GM18907 (cell line): ENCODE measurements at regions not wholly inside any gene's neighbourhood (a gene's known extent, or its start where the extent isn't known, plus 50 kb on each side); places are given as distances from the start of the nearest gene placed in this dataset.
"Not testable (repeated sequence)": the region's sequence is repeated elsewhere in the genome, so short reads cannot be mapped to it uniquely, and the experiment has no call there.

Experiments
- ATAC-seq: cut with Tn5 transposase; IDR thresholded peaks from one replicate; pipeline ENCODE4 v1.9.1; 2021; ENCODE audit warnings: mild to moderate bottlenecking, moderate library complexity; ENCODE audit not compliant: unreplicated experiment

- ATAC-seq: no peak
Observed at GRCh38 chr18:29779096-29779495, 1263.4 kb downstream of the DSC3 start.

- no peak for ATAC-seq
Observed at GRCh38 chr18:29753379-29753778, 1289.2 kb downstream of the DSC3 start.

DNA sequence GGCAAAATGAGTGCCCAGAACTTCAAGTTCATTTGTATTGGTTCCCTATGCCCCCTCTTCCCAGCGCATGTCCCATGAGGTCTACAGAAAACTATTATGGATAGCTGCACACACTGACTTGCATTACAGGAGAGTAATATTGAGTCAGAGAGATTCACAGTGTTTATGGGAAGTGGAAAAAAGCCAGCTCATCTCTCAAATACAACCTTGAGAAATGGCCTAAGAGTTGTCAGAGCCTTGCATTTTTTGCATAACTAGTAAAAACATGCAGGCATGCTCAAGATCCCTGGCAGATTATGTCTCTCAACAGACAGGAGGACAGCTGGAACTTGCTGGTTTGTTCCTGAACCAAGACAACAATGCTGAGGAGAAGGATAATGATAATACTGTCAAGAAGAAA, 1292.8 kb downstream of the DSC3 start:
- no peak for ATAC-seq

GRCh38 chr18:29741461-29741860, 1301.1 kb downstream of the DSC3 start:
- no peak for ATAC-seq

DNA sequence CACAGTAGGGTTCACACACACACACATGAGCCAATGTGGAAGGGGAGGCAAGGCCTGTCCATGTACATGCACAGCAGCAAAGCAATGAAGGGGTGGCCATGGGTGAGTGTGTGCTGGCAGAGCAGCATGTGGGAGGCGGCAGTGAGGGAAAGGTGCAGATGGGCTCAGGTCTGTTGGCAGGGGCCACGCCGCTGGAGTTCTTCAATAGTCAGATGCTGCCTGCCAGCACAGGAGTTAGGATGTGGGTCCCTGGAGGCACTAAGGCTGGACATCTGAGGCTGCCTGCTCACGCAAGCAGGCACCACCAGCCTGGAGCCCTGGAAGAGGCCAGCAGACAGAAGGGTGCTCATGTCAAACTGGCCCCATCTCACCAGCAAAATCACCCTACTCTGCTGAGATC, 1304.9 kb downstream of the DSC3 start:
- no peak for ATAC-seq

DNA sequence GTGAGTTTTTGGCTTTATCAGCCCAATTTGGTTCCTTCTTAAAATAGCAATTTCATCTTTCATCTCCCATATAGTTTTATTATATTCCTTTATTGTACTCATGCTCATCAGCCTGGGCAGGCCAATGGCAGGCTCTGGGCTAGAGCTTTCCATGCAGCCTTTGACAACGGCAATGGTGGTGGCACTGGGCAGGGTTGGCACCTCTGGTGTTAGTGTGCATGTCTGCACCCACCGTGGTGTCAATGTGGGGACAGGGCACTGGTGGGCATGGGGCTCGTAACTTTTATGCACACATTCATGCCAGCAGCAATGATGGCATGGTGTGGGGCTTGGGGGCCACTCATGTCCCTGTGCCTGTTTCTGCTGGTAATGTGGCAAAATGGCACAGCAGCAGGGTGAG, 1305.4 kb downstream of the DSC3 start:
- ATAC-seq: no peak

GRCh38 chr18:29730073-29730472, 1312.5 kb downstream of the DSC3 start:
- ATAC-seq: no peak

DNA sequence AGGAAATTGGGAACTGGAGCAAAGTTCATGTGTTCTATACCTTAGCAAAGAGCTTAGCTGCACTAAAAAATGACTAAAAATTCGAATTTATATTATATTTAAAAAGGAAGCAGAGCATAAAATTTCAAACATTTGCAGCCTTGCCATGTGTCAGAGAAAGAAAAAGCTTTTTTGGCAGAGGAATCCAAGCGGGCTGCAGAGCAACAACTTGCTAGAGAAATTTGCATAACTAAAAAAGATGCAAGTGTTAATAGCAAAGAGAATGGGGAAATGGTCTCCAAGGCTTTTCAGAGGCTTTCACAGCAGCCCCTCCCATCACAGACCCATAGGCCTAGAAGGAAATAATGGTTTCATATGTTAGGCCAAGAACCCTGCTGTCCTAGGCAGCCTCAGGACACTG, 1315.9 kb downstream of the DSC3 start:
- ATAC-seq: no peak

GRCh38 chr18:29723486-29723885, 1319.1 kb downstream of the DSC3 start:
- not testable (repeated sequence) for ATAC-seq

GRCh38 chr18:29715960-29716359, 1326.6 kb downstream of the DSC3 start:
- ATAC-seq: not testable (repeated sequence)

GRCh38 chr18:29712785-29713184, 1329.8 kb downstream of the DSC3 start:
- ATAC-seq: no peak

GRCh38 chr18:29711932-29712331, 1330.6 kb downstream of the DSC3 start:
- ATAC-seq: no peak

GRCh38 chr18:29693334-29693733, 1349.2 kb downstream of the DSC3 start:
- ATAC-seq: no peak

DNA sequence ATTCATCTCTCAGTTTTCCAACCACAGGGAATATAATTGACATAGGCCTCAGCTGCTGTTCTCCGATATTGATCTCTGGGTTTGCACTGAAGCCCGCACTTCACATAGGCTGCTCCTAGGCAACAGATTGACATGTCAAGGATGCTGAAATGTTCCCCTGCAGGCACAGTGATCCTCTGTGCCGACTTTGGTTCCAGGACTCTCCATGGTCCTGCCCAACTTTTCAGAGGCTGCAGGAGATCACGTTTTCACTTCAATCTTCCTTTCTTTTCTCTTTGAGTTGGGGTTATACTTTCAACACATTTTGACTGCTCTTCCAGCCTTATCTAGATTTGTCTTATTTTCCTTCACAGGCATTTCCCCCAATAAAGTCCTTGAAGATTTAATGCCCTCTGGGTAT, 1361.0 kb downstream of the DSC3 start:
- no peak for ATAC-seq

GRCh38 chr18:29664278-29665036, 1378.1 kb downstream of the DSC3 start:
- ATAC-seq: no peak

- no peak for ATAC-seq
Observed at GRCh38 chr18:29661924-29662323, 1380.6 kb downstream of the DSC3 start.

GRCh38 chr18:29660777-29661176, 1381.8 kb downstream of the DSC3 start:
- ATAC-seq: no peak

DNA sequence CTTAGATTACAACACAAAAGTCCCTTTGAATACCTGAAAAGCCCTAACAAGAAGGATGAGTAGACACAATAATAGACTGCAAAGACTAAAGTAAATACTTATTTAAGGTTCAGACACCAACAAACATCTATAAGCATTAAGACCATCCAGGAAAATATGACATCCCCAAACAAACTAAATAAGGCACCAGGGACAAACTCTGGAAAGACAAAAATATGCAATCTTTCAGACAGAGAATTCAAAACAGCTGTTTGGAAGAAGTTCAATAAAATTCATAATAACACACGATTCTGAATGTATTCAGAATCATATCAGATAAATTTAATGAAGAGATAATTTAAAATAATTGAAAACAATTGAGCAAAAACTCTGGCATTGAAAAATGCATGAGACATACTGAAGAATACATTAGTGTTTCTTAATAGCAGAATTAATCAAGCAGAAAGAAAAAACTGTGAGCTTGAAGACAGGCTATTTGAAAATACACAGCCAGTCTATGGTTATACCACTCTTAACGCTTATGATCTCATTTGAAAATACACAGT, 1388.8 kb downstream of the DSC3 start:
- no peak for ATAC-seq

GRCh38 chr18:29652797-29653196, 1389.7 kb downstream of the DSC3 start:
- ATAC-seq: no peak

DNA sequence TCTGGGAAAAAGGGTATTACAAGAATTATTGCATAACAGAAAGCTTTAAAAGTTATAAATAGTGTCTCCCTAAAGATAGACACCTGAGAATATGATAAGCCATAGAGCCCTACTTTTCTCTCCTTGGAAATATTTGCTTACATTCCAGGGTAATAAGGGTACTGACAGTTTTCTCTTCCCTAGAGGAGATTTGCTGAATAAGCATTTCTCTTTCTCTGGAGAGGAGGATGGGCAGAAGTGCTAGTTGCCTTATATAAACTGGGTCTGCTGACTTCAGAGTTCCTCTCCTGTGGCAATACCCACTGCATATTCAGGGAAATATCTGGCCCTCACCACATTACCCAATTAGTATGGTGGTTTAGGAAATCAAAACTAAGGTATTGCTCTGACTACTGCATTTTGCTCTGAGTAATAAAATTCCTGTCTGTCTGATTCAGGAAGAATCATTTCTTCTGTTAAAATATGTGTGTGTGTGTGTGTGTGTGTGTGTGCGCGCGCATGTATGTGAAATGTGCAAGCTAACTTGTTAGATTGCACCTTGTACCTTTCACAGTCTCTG, 1391.3 kb downstream of the DSC3 start:
- ATAC-seq: no peak

- ATAC-seq: no peak
Observed at GRCh38 chr18:29648891-29649290, 1393.7 kb downstream of the DSC3 start.

GRCh38 chr18:29647700-29648099, 1394.8 kb downstream of the DSC3 start:
- ATAC-seq: no peak

DNA sequence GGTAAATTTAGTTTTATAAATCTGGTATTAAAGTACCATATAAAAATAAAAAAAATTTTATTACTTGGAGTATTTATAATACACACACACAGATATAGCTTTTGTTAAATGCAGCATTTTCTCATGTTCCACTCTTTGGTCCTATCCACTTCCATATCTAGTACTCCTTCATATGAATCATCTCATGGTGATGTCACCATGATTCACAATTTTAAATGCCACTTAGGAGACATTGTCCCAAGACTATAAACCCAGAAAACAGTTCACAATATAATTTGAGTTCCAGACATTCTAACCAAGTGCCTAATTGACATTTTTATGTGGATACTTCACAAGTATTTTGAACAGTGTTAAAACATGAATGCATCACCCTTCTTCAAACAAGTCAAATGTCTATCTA, 1398.3 kb downstream of the DSC3 start:
- ATAC-seq: no peak
